CD4-positive, alpha-beta memory T cell (primary cell): ENCODE measurements at regions not wholly inside any gene's neighbourhood (a gene's known extent, or its start where the extent isn't known, plus 50 kb on each side); places are given as distances from the start of the nearest gene placed in this dataset.
A peak's percentile ranks its signal among the peaks of the same experiment; 100 is the strongest.

ENCODE experiments used
- CTCF ChIA-PET: fragments of 350-600 bp; sonication (Branson Sonifier 250); formaldehyde crosslinking; loops from one replicate; lab custom pipeline; 2021; ENCODE audit warnings: inconsistent platforms; ENCODE audit not compliant: partially characterized antibody; lab: Charles Lee
- POLR2A ChIA-PET: fragments of 350-600 bp; sonication (Branson Sonifier 250); formaldehyde crosslinking; loops from one replicate; lab custom pipeline; 2021; ENCODE audit not compliant: partially characterized antibody; lab: Charles Lee
- DNase-seq, 5 donors: peaks; one replicate each; pipeline versions ENCODE4 v3.0.0 to v3.0.0-alpha.2; 2020 to 2022; ENCODE audit warnings: mixed read lengths in 1 of 5
- H3K27ac ChIP-seq: one replicate; pipeline ENCODE4 v1.7.0; 2013; ENCODE audit warnings: low read depth, low read length
- H3K27me3 ChIP-seq: 2 replicates; pipeline ENCODE4 v1.7.0; 2013; ENCODE audit warnings: mild to moderate bottlenecking, low read length, moderate library complexity; ENCODE audit not compliant: insufficient read depth
- H3K36me3 ChIP-seq: 2 replicates; pipeline ENCODE4 v1.7.0; 2013; ENCODE audit warnings: mild to moderate bottlenecking, low read length, moderate library complexity; ENCODE audit not compliant: insufficient read depth
- H3K4me1 ChIP-seq: 2 replicates; pipeline ENCODE4 v1.7.0; 2013; ENCODE audit warnings: mild to moderate bottlenecking, low read length, moderate library complexity; ENCODE audit not compliant: insufficient read depth
- H3K4me3 ChIP-seq, 2 donors: one replicate each; pipeline ENCODE4 v1.7.0; 2013; ENCODE audit warnings: low read length in 2 of 2, mild to moderate bottlenecking in 1 of 2
- H3K9me3 ChIP-seq, 2 donors: one replicate each; pipeline ENCODE4 v1.7.0; 2013; ENCODE audit warnings: low read length in 2 of 2, control low read depth in 1 of 2; ENCODE audit not compliant: control insufficient read depth in 1 of 2
- H3K27ac Mint-ChIP-seq, 7 donors: one replicate each; pipeline ENCODE4 v1.8.0; 2020 to 2021; ENCODE audit warnings: mixed read lengths in 7 of 7, mild to moderate bottlenecking in 6 of 7, inconsistent platforms in 3 of 7, moderate library complexity in 3 of 7
- H3K27me3 Mint-ChIP-seq, 2 donors: one replicate each; pipeline ENCODE4 v1.8.0; 2020 to 2021; ENCODE audit warnings: mixed read lengths in 2 of 2
- H3K36me3 Mint-ChIP-seq, 2 donors: one replicate each; pipeline ENCODE4 v1.8.0; 2020 to 2021; ENCODE audit warnings: mixed read lengths in 2 of 2, inconsistent platforms in 1 of 2, mild to moderate bottlenecking in 1 of 2
- H3K4me1 Mint-ChIP-seq, 4 donors: one replicate each; pipeline ENCODE4 v1.8.0; 2020 to 2021; ENCODE audit warnings: mixed read lengths in 4 of 4, mild to moderate bottlenecking in 1 of 4
- H3K4me3 Mint-ChIP-seq, 8 donors: one replicate each; pipeline ENCODE4 v1.8.0; 2020 to 2021; ENCODE audit warnings: mixed read lengths in 8 of 8, mild to moderate bottlenecking in 7 of 8, moderate library complexity in 6 of 8, inconsistent platforms in 3 of 8
- H3K9me3 Mint-ChIP-seq, 8 donors: one replicate each; pipeline ENCODE4 v1.8.0; 2020 to 2021; ENCODE audit warnings: mixed read lengths in 8 of 8, mild to moderate bottlenecking in 5 of 8, inconsistent platforms in 3 of 8, moderate library complexity in 1 of 8
- intact Hi-C: fragments of 100-400 bp; cut with micrococcal nuclease; formaldehyde crosslinking; loops from one replicate; pipeline ENCODE4 v1.15.1; 2023

DNA sequence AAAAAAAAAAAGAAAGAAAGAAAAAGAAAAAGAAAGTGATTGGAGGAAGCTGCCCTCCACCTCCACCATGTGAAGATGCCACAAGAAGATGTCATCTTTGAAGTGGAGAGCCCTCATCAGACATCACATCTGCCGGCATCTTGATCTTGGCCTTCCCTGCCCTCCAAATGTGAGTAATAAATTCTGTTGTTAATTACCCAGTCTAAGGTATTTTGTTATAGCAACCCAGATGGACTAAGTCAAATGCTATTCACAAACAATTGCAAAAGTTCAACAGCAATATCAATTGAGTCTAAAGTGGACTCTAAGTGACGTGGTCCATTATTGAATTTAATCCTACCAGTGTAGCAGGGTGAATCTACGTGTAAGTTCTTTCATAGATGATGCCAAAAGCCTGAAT is 55.9 kb upstream of the NUP160 start:
- Histone ChIP-seq H3K4me3 (no peak overlapping the region), H3K27me3 (no peaks in the 10 kb centered on the region), H3K9me3 (no peaks in the 10 kb centered on the region), H3K27ac (no peak overlapping the region), H3K4me1 (peaks cover 10% of the 10 kb centered on the region), H3K36me3 (no peaks in the 10 kb centered on the region)
- no peaks in the 10 kb centered on the region for H3K9me3 Mint-ChIP-seq
- H3K27me3 Mint-ChIP-seq: no peaks in the 10 kb centered on the region
- H3K36me3 Mint-ChIP-seq: no peaks in the 10 kb centered on the region
- no peak for DNase-seq
- intact Hi-C loops: no loop called here
- no peak overlapping the region for H3K4me3 Mint-ChIP-seq
- H3K4me1 Mint-ChIP-seq: peaks cover 11 to 28% (median 19%) of the 10 kb centered on the region in 4 donors
- POLR2A ChIA-PET: no interaction called here
- no peak overlapping the region for H3K27ac Mint-ChIP-seq
- CTCF ChIA-PET: interaction anchor here (0.9 kb wide), 1 partner anchor 29 kb away, joined by 3 read pairs; no protein-coding TSS in a partner anchor

- POLR2A ChIA-PET: no interaction called here
- Mint-ChIP-seq H3K27ac (peak overlapping the region in 2 of 7 donors; percentile 8 to 43), H3K36me3 (peaks cover 0 to 2% of the 10 kb centered on the region in 2 donors), H3K27me3 (no peaks in the 10 kb centered on the region), H3K9me3 (peaks cover 0 to 2% (median 0%) of the 10 kb centered on the region in 8 donors), H3K4me3 (peak overlapping the region in 2 of 8 donors; percentile 4 to 10), H3K4me1 (peaks cover 7 to 22% (median 13%) of the 10 kb centered on the region in 4 donors)
- no peak for DNase-seq
- no peaks in the 10 kb centered on the region for H3K27me3 ChIP-seq
- CTCF ChIA-PET: no interaction called here
- H3K9me3 ChIP-seq: no peaks in the 10 kb centered on the region
- no peaks in the 10 kb centered on the region for H3K36me3 ChIP-seq
- H3K4me1 ChIP-seq: peaks cover 10% of the 10 kb centered on the region
- no peak overlapping the region for H3K4me3 ChIP-seq
- H3K27ac ChIP-seq: no peak overlapping the region
- intact Hi-C loops: no loop called here
These were observed 51.7 kb upstream of the NUP160 start for GRCh38 chr11:47899801-47900200.
